NK-92 treated with Interleukin-12 subunit alpha and Interleukin-12 subunit beta, amount 100 ng/mL, for 24 hours (cell line): ENCODE measurements at regions not wholly inside any gene's neighbourhood (a gene's known extent, or its start where the extent isn't known, plus 50 kb on each side); places are given as distances from the start of the nearest gene placed in this dataset.

ENCODE experiments used
- DNase-seq: peaks from one replicate; lab custom pipeline; 2025; lab: John Stamatoyannopoulos, UW

DNA sequence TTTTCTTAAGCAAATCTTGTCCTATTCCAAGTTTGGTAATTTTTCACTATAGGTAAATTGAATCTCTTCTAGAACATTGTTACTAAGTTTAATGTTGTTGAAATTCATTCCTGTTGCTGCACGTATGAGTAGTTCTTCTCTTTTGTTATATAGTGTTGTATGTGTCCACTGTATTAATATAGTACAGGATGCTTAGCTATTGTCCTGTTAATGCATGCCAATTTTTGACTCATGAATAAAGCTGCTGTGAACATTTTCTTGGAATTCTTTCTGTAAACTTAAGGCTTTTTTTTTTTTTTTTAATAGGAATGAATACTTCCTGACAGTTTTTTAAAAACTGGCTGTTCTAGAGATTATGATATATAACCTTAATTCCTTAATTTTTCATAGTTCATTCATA lies 326.9 kb downstream of the SLC4A3 start:
- no peak for DNase-seq

DNA sequence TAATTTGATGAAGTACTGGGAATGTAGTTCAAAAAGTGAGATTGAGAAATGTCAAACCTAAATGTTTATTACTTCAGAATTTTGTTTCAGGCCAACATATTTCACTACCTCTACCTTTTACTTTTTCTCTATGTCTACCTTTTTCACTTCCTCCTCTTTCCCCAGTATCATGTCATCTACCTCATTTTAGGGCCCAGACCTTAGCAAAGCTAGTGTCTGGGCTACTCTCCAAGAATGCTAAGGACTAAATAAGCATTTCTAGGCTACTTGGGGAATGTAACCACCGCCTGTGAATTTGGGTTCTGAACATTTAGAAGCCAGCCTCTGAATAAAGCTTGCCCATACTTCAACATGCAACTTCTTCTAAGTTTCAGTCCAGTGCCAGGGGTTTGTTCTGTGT lies 330.4 kb downstream of the SLC4A3 start:
- DNase-seq: no peak

DNA sequence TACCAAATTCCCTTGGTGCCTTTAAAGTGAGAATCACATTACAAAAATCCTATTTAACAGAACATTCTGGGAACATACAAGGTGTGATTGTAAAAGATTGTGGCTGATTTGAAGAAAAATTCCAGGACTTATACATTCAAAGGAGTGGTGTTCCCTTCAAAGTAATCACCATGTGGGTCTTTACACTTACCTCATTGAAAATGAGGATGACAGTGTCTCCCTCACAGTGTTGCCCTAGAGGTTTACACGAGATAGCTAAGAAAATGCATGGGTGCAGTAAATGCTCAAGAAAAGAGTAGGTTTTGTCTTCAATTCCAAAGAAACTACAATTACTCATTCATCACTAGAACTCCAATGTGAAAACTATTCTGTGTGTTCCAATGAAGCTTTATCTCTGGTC lies 331.5 kb downstream of the SLC4A3 start:
- no peak for DNase-seq

DNA sequence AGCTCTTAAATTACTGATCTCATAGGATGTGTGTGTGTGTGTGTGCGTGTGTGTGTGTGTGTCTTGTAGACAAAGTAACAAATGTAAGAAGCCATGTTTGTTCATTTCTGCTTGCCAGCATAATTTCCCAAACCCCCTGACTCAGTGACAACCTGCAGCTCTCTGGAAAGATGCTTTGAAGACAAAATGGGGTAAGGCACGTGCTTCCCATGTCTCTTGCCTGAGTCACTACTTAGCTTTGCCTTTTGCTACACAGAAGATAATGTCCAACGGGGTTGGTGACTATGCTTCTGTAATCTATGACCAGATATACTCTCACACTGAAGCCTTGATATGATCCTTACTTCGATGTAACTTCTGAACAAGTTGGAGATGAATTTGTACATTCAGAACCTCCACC lies 332.0 kb downstream of the SLC4A3 start:
- no peak for DNase-seq

DNA sequence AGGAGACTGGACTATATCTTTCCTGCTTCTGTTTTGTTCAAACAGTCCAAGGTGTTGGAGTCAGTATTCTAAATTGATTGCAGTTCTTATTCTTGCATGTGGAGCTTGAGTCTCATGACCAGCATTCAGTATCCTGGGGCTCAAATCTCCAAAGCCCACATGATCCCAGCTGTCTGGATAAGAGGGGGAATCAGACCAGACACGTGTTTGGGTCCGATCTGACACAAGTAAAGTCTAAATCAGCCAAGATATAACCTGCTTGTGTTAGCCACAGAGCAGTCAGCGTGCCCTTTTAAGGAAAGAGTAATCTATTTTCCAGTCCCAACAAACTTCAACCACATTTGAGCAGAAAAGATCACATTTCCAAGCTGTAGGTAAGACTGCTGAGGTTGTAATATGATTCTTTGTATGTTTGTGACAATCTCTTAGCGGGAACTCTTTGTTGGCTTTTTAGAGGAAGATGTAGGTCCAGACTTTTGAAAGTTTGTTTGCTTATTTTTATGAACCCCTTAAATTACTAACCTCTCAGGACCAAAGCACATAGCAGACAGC lies 334.6 kb downstream of the SLC4A3 start:
- DNase-seq: no peak

DNA sequence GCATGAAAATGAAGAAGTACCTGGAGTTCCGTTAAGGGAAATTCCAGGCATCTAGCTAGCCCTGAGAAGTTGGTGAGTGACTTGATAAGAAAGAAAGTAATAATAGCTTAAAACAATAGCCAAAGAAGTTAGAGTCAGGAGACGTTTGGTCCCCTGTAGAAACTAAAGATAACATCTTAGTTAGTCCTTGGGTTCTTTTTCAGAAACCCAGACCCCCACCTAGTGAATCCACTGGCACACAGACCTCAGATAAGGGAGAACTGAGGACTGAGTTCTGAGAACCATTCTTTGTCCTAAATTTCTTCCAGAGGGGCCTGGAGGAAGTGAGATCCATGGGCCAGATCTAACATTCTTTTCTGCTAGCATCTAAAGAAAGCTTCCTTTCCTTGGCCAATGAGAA lies 335.4 kb downstream of the SLC4A3 start:
- no peak for DNase-seq

DNA sequence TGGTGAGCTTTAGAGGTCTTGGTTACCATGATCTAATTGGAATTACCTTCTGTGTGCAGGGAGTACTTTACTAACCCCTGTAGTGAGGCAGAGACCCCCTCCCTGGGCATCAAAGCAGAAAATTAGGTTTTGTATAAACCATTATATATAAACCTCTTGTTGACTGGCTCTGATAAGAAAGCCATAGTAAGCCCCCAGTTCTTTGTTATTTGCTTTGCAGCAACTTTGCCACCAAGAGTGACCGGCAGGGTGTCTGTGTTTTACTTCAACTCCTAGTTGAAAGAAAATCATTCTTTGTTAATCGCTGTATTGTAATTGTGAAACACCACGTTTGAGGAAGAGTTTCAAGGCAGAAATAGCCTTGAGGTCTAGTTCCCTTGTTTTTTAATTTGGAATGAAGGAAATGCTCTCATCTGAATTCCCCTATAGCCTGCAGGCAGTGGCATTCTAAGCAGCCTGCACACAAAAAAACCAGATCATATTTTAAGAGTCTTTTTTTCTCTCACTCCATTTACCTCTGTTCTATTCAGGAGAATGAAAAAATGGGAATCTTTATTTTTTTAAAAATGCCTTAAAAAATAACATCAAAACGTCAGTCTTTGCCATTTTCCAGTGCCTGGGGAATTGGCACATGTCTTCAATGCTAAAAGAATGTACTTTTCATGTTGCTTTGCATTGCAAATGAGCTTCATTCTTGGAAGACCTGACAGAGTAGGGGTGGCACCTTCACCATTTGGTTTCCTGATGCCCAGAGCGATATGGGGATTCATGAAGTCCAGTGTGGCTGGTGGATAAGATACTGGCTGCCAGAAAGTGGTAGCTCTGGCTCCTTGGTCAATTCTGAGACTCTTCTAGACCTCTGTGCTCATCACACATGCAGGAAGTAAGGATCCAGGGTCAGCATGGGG lies 338.1 kb downstream of the SLC4A3 start:
- no peak for DNase-seq

DNA sequence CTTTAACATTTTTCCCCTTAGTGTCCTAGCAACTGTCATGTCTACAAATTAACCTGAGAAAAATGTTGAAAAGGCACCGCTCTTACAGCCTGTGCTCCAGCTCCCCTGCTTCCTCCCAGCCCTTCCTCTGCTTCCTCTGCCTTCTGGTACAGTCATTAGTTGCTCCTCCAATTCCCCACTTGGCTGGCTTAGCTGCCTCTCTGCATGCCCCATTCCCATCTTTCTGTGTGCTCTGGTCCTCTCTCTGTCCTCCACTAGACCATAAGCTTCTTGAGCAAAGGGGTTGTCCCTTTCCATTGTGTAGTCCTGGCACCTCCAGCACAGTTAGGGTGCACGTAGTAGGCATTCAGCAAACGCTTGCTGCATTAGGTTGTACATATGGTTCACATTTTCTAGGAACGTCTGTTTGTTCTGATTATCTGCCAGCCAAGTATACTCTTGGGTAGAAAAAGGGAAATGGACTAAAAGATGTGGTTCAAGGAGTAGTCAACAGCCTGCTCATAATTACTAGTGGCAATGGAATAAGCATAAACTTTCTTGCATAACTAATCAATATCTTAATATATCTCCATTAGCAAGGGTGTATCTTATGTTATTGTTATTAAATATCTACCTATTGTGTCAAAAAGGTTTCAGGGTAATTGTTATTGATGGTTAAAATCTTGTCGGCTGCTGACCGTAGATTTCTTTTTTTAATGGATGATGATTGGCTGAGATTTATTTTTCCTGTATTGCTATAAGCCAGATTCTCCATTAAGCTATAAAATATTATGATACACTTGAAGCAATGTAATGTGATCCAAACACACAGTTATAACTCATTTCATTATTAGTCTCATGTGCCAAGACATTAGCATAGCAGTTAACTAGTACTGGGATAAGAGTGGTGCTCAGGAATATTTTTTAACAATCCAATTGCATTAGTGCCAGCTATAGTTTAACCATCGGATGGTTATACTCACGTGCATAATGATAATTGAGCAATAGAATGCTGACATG lies 340.1 kb downstream of the SLC4A3 start:
- no peak for DNase-seq

DNA sequence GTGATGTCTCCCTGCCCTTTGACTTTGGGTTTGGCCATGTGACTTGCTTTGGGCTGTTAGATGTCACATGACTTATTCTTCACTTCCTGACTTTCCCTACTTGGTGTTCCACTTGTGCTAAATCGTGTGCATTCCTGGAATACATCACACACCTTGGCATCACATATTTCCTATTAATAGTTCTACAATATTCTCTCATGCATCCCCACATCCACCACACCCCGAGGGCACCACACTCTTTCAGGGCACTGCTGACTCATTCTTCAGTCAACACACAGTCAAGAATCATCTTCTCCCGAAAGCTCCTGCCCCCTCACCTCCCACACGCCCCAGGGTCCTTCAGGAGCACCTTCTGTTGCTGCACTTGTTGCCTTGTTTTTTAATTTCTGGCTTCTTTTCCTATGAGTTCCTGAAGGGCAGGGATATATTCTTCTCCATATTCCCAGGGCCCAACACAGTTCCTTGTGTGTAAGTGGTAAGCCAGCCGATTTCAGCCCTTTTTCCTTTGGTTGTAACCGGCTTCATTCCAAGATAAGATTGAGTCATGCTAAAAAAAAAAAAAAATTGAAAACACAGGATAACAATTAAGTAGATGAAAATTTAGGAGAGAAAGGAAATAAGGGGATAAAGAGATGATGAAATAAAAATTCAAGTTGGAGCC lies 341.4 kb downstream of the SLC4A3 start:
- DNase-seq: no peak

DNA sequence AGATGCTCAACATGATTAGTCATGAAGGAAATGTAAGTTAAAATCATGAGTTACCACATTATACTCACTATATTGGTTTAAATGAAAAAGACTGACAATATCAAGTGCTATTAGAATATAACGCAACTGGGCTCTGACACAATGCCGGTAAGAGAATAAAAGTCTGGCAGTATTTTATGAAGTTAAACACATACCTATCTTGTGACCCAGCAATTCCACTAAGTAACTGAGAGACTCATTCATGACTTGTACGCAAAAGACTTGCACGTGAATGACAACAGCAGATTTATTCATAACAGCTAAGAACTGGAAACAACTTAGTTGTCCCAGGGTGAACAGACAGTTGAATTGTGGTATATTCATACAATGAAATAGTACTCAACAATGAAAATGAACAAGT lies 342.1 kb downstream of the SLC4A3 start:
- no peak for DNase-seq

DNA sequence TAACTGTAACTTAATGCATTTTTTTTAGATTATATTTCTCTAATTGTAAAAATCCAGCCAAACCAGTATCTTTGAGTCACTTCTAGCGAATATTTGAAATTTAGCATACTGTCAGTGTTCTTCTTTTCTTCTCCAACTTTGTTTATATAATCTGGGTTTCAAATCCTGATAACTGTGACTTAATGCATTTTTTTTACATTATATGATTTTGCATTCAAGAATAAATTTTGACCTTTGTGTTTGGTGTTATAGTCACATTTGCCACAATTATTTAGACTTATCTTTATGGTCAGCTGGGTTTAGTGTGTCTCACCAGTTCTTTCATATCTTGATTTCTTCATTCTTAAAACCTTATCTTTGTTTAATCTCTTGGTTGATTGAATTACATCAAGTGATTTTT lies 345.7 kb downstream of the SLC4A3 start:
- DNase-seq: no peak

DNA sequence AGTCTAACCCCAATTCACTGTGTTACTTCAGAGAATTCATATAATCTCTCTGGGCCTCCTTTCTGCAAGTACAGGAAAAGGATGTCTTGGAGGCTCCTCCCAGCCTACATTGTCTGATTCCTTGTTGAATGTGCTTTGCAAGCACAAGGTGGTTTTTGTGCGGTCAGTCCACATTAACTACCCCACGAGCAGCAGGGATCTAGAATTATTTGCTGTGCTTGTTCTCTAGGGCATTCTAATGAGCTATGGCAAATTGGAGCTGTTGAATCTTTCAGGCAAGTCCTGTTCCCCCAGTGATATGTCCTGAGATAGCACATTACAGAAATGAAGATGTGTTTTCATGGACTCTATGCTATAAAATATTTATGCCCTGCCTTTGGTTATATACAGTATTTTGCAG lies 349.4 kb downstream of the SLC4A3 start:
- no peak for DNase-seq

DNA sequence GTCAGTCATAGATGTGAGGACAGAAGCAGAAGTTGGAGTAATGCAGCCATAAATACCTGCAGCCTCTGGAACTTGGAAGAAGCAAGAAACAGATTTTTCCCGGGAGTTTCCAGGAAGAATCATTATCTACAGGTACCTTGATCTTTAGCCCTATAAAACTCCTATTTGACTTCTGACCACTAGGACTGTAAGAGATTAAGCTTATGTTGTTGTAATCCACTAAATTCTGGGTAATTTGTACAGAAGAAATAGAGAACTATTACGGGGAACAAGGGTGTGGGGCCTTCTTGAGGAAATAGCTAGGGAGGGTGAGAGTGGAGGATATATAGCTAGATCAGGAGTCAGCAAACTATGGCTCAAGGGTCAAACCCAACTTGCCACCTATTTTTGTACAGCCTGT lies 353.2 kb downstream of the SLC4A3 start:
- no peak for DNase-seq

DNA sequence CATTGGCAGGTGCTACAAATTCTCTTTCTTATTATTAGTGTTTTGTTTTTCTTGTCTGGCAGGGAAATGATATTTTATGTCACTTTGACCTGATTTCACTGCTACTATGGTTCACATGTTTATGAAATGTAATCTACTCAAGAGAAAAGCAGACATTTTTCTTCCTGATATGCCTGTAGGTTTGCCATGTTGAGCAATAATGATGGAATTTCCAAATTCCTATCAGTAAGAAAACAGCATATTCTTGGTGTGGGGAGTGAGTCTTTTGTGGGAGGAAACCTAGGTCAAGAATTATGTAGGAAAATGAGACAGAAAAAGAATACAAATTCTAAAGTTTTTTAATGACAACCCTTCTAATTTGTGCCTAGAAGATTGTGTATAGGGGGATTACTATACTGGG lies 356.4 kb downstream of the SLC4A3 start:
- no peak for DNase-seq

DNA sequence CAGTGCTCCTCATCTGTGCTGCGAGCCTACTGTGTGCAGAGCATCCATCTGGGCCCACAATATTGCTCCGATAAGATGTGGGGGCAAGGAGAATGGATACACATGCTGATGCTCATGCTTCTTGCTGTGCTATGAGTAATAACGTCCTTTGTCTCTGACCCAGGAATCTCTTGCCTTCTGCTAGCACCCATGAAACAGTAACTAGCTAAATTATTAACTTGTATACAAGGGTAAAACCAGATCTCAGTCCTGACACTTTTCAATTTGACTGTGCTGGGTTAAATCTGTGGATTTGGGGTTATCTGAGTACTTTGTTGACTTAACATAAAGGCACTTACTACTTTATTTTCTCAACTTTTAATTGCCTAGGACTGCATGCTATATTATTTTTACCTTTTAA lies 357.6 kb downstream of the SLC4A3 start:
- no peak for DNase-seq

DNA sequence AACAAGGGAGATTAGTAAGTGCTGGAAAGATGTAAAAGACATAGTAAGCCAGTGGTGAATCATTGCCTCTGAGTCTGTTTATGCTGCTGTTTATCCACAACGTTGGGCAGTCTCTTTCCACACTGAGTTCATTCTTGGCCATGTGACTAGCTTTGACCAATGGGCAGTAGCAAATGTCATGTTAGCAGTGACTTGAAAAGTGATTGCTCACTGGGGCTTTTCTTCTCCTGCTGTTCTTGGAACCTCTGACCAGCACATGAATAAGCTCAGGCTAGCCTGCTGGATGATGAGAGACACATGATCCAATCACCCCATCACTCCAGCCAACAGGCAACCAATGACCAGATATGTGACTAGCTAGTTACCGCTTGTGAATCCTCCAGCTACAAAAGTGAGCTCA lies 360.4 kb downstream of the SLC4A3 start:
- no peak for DNase-seq

DNA sequence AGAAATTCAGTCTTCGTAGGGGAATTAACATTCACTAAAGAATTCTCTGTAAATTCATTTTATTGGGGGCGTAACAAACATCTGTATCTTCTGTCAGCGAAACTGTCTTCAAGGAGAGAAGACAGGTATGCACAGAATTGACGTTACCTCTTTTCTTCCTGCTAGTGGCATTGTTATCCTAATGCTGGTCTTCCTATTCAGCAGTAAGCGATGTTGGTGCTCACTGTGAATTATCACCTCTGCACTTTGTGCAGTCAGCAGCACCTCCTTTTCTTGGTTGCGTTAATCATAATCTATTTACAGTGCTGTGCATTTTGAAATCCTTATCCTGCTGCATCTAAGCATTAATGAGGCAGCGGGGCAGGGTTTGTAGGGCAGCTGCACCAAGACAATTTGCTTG lies 362.3 kb downstream of the SLC4A3 start:
- no peak for DNase-seq

DNA sequence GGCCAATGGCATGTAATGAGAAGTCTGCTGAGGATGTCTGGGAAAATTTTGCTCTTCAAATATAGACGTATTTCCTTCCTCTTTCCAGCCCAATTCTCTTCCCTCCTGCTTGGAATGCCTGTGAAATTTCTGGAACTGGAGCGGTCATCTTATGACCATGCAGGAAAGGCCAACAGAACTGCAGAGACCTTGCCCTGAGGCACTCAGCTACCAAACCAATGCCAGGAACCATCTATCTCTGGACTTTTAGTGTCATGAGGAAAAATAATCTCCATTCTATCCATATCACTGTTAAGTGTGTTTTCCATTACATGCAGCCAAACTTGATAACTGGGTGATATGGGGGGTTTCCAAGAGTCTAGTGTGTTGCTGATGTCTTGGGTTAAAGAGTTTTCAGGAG lies 363.7 kb downstream of the SLC4A3 start:
- DNase-seq: no peak

DNA sequence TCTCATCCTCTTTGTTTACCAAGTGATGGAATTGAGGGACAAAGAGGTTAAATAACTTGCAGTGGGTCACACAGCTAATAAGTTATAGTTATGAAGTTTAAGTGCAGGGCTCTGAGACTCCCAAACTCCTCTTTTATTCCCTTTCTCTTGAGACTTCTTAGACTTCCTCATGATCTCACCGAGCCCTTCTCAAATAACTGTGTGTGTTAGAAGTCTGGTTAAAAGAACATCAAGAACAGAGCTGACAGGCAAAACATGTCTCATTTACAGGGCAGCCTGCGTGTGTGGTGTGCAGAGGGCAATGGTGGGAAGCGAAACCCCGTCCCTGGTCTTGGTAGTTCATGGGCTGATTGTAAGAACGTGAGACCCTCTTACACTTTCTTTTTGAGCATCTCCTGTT lies 368.0 kb downstream of the SLC4A3 start:
- no peak for DNase-seq

DNA sequence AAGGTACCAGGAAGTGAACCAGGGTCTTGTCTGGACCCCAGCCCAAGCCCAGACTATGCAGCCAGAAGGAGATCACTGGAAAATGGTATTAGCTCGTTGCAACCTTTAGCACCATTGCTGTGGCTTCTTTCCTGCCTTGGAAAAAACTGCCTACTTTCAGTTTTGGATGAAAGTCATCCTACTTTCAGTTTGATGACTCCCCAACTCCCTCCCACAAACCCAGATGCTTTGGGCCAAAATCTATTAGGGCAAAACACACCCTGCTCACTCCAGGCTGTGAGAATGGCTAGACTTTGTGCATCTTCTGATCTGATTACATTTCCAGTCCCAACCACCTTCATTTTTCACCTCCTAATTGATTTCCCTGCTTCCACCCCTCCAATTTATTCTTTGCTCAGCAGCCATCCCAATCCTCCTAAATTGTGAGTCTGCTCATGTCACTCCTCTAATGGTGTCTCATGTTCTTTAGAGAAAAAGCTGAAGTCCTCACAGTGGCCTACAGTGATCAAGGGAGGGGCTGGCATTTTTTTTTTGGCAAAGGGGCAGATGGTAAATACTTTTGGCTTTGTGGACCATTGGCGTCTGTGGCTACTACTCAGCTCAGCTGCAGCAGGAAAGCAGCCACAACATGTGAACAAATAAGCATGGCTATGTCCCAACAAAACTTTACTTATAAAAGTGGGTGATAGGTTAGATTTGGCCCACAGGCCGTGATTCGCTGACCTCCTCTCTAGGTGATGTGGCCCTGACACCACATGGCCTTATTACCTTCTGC lies 368.7 kb downstream of the SLC4A3 start:
- no peak for DNase-seq

DNA sequence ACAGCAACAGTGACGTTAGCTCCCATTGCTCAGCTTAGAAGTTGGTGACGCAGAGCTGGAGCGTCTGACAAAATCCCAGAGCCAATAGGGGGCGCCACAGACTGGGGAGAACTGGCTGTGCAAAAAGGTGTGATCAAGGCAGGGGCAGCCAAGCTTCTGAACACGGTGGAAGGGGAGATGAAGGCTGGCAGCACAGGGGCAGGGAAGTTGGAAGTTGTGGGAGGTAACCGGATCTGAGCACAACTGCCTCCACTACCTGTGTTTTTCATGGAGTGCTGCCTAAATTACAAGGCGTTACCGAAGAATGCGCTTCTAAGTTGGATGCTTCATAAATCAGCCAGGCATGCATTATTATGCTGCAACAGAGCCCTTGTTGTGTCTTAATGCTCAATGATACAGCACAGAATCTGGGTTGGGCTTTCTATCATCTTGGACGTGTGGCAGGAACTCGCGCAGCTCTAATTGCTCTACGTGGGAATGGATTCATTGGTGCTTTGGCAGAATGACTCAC lies 370.0 kb downstream of the SLC4A3 start:
- no peak for DNase-seq
